CD4-positive, alpha-beta T cell treated with Interleukin-4 for 4 hours (primary cell): ENCODE measurements at regions not wholly inside any gene's neighbourhood (a gene's known extent, or its start where the extent isn't known, plus 50 kb on each side); places are given as distances from the start of the nearest gene placed in this dataset.
"Not testable (repeated sequence)": the region's sequence is repeated elsewhere in the genome, so short reads cannot be mapped to it uniquely, and the experiment has no call there.

Experiments
- DNase-seq: peaks from one replicate; pipeline ENCODE4 v3.0.0-alpha.2; 2020

GRCh38 chr4:186814535-186815070, 90.9 kb upstream of the FAT1 start:
- DNase-seq: no peak

DNA sequence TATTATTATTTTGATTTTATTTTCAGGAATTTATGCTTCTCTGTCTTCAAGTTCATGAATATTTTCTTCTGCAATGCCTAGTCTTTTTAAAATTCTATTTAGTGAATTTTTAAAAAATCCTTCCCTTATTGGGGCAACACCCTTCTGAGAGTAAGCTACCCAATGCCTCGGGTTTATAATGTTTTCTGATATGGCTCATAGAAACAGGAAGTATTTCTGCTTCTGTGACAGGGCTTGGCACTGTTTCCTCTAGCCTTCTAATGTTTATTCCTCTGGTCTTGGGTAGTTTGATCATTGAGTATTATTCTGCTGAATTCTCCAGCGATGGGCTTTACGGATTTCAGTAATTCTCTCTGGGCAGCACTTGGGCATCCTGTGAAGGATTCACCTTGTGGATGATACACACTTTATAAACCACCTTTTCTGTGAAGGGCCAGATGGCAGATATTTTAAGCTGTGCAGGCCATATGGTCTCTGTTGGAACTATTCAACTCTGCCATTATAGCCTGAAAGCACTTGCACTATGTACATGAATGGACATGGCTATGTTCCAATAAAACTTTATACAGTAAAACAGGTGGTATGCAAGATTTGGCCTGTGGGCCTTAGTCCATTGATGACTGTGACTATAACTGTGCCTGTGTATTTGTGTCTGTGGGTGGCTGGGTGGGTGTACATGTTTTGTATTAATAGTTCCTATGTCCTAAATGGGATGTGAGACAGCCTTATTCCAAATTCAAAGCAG, 95.9 kb upstream of the FAT1 start:
- no peak for DNase-seq

GRCh38 chr4:186820391-186820891, 96.8 kb upstream of the FAT1 start:
- no peak for DNase-seq

GRCh38 chr4:186823989-186824388, 100.3 kb upstream of the FAT1 start:
- DNase-seq: no peak

GRCh38 chr4:186825069-186825468, 101.4 kb upstream of the FAT1 start:
- no peak for DNase-seq

GRCh38 chr4:186826006-186826405, 102.3 kb upstream of the FAT1 start:
- DNase-seq: no peak

DNA sequence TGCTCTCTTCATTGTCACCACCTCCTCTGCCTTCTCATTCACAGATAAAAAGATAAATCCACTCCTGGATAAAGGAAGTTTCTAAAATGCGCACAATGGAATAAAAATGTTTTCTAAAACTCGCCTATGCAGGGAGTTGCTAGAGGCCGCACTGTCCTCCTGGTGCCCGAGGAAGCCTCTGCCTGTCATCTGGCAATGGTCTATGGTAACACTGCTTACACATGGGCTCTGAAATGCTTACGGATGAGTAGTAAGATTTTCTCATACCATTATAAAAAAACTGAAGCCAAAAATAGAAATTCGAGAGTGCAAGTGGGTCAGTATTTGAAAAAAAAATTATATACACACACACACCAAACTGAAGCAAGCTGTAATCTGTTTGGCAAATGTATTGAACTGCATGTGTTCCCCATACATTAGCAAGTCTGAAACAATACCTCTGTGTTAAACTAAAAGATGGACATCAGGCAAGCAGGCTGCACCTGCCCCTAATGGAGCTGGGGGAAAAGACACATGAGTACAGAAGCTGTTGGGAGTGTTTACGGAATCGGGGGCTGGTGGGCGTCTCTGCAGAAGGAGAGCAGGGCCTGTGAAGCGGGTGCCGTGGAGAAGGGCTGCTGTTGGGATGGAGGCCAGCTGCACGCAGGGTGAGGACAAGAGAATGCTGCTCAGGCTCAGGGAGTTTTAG, 103.3 kb upstream of the FAT1 start:
- no peak for DNase-seq

DNA sequence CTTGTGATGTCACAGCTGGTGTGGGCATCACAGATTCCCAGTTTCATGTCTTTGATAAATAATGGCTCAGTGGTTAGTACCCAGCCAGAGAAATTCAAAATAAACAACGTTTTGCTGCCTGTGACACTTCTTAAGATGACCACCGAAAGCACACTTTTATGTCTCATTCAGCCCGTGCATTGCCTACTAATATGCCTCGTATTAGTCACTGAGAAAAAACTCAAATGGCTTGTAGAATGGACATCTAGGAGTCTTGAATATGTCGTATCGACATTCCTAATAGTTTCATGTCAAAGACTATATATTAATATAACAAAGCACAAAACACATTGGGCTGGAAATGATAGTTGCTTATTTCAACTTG, 103.9 kb upstream of the FAT1 start:
- no peak for DNase-seq

GRCh38 chr4:186829097-186829496, 105.4 kb upstream of the FAT1 start:
- DNase-seq: no peak

DNA sequence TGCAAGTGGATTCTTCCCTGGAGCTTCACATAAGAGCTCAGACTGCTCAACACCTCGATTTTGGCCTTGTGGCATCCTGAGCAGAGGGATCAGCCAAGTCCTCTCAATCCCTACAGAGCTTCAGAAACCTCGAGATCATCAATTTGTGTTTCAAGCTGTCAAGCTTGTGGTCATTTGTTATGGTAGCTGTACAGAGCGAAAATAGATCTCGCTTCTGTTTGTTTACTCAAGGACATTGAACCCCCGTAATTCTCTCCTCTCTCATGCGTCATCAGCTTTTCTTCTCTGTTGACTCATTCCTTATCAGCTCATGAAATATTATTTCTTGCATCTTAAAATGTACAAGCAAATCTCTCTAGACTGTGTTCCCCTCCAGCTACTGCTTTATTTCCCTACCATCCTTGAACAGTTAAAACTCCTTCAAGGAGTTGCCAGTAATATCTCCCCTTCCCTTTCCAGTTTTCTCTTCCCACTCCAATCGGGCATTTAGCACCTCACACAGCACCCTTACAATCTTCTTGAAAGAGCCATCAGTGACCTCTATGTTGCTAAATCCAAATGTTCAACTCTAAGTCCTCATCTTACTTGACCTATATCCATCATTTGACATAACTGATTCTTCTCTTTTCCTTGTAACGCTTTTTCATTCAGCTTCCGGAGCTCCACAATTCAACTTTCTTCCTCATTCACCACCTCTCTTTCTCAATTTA, 106.2 kb upstream of the FAT1 start:
- DNase-seq: no peak

DNA sequence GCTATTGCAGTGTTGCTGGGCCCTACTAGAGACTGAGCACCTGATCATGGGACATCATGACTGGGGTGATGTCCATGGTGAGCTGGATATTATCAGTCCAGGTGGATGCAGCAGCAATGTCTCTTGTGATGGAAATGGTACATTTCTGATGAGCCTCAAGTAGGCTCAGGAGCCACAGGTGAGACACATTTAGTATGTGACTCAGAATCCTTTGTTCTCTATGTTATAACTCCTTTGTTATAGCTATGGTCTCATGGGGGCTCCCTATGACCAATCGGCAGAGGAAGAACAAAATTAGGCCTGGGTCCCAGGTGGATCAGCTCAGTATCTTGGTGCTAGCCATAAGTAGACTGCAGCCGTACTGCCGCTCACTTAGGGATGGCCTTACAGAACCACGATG, 107.9 kb upstream of the FAT1 start:
- no peak for DNase-seq

- DNase-seq: no peak
These were observed 109.2 kb upstream of the FAT1 start for GRCh38 chr4:186832906-186833305.

DNA sequence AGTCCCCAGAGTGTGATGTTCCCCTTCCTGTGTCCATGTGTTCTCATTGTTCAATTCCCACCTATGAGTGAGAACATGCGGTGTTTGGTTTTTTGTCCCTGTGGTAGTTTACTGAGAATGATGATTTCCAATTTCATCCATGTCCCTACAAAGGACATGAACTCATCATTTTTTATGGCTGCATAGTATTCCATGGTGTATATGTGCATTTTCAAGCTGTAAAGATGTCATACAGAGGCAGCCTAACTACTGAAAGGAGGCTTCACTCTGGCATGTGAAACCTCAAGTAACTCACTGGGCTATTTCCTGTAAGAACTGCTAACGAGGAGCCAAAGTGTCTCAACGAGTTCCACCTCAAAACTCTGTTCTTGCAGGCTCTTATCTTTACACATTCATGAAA, 113.8 kb upstream of the FAT1 start:
- DNase-seq: not testable (repeated sequence)

- no peak for DNase-seq
These were observed 114.6 kb upstream of the FAT1 start for GRCh38 chr4:186838295-186838694.

GRCh38 chr4:186839122-186840037, 115.7 kb upstream of the FAT1 start:
- no peak for DNase-seq

DNA sequence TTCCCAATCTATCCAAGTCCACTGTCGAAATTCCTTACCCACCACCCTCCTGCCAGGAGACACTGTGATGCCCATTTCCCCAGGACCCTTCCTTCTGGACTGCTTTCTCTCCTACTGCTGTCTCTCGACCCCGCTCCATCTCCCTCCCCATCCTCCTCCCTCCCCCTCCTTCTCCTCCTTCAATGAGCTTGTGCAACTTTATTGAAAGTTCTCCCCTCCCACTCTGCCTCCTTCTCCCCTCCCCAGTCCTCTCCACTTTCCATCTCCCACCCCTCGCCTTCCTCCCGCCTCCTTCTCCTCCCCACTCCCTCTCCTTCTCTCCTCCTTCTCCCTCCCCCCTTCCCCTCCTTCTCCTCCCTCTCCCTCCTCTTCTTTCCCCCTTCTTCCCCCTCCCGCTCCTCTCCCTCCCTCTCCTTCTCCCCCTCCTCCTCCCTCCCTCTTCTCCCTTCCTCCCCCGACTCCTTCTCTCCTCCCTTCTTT, 116.6 kb upstream of the FAT1 start:
- DNase-seq: no peak

DNA sequence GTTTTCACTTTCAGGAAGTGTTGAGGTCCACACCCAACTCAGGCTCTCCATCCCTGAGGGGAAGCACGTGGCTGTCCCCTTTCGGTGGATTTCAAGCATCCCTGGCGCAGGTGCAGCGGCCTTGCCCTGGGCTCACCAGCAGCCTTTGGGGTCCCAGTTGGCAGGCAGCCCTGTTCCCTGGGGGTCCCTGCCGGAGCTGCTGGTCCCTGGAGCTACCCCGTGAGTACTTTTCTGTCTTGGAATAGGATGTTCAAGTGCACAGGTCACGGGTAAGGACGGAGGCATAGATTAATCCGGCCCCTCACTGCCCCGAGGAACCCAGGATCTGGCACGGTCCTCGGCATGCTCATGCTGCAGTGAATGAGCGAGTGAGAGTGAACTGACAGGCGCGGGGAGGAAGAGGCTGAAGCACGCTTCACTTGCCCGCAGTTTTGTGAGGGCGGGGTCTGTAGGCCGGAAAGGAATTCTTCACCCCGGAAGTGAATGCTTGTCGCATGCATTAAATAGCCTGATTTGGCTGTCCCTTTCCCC, 117.2 kb upstream of the FAT1 start:
- DNase-seq: no peak

DNA sequence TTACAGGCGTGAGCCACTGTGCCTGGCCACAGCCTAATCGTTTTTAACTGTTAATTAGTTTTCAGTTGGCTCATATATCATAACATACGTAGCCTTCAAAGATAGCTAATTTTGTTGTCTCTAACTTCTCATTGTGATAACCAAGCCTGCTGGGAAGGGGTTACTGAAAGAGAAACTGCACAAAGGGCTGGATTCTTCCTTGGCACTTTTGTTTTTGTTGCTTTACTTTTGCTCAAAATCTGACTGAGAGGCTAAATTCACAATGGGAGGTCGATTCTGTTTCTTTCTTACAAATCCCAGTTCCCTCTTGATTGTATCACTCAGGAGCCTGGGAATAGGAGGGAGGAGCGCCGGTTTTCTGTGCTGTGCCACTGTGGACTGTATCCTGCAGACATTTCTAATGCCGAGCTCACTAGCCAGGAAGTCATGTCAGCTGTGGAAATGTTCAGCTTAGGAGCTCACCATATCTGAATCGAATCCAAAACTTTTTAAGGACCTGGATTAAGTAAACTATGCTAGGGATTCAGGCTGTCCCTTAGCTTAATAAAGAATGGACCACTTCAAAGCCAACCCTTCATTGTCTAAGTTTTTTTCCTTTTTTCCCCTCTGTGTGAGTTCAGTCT, 120.5 kb upstream of the FAT1 start:
- no peak for DNase-seq

DNA sequence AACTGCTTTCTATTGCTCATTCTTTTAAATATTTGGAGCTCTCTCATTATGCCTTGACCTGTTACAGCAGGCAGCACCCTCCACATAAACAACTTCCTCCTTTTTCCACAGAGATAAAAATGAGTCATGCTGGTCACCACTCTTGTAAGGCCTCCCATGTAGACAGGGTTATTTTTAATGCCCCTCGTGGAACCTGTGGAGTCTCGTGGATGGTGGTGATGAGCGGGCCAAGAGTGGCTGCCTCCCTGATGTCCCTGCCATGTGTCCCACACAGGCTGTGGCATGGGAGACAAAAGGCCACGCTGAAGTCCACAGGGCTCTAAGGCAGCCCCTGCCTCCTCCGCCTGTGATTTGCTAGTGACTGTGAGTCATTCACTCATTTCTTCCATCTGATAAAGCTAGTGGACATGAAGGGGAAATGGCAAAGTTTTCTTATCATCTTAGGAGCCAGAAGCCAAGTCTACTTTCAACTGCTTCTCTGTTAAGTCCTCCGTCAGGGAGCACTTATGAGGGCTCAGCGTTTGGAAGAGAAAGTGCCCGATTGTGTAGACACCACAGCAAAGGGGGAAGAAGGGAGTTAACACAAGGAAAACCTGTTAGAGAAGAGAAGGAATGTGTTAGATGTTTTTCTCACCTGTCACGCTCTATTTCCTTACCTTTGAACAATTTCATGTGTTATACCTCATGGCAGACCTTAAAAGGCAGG, 121.6 kb upstream of the FAT1 start:
- no peak for DNase-seq

GRCh38 chr4:186846426-186846825, 122.8 kb upstream of the FAT1 start:
- DNase-seq: no peak
